Activated CD8-positive, alpha-beta memory T cell treated with anti-CD3 and anti-CD28 coated beads, Interleukin-2, amount 10 ng/mL, durations not matched to agents 7 days and 5 days (primary cell): ENCODE measurements at regions not wholly inside any gene's neighbourhood (a gene's known extent, or its start where the extent isn't known, plus 50 kb on each side); places are given as distances from the start of the nearest gene placed in this dataset.

Source experiments
- ATAC-seq: fragments of 150-1000 bp; cut with Tn5 transposase; one replicate; pipeline ENCODE4 v1.10.0; 2021; ENCODE audit warnings: moderate library complexity
- CTCF ChIA-PET: fragments of 350-600 bp; sonication (Branson Sonifier 250); formaldehyde crosslinking; loops from one replicate; lab custom pipeline; 2021; ENCODE audit warnings: antibody characterized with exemption; lab: Charles Lee
- DNase-seq: peaks from one replicate; pipeline ENCODE4 v3.0.0-alpha.2; 2020
- H3K27ac Mint-ChIP-seq: one replicate; pipeline ENCODE4 v1.8.0; 2021; ENCODE audit warnings: mild to moderate bottlenecking, mixed read lengths
- H3K27me3 Mint-ChIP-seq: one replicate; pipeline ENCODE4 v1.8.0; 2021; ENCODE audit warnings: mixed read lengths
- H3K36me3 Mint-ChIP-seq: one replicate; pipeline ENCODE4 v1.8.0; 2021; ENCODE audit warnings: mild to moderate bottlenecking, mixed read lengths
- H3K4me1 Mint-ChIP-seq: one replicate; pipeline ENCODE4 v1.8.0; 2021; ENCODE audit warnings: mixed read lengths
- H3K4me3 Mint-ChIP-seq: one replicate; pipeline ENCODE4 v1.8.0; 2021; ENCODE audit warnings: mild to moderate bottlenecking, moderate library complexity, mixed read lengths
- H3K9me3 Mint-ChIP-seq: one replicate; pipeline ENCODE4 v1.8.0; 2022; ENCODE audit warnings: low read depth, mixed read lengths

DNA sequence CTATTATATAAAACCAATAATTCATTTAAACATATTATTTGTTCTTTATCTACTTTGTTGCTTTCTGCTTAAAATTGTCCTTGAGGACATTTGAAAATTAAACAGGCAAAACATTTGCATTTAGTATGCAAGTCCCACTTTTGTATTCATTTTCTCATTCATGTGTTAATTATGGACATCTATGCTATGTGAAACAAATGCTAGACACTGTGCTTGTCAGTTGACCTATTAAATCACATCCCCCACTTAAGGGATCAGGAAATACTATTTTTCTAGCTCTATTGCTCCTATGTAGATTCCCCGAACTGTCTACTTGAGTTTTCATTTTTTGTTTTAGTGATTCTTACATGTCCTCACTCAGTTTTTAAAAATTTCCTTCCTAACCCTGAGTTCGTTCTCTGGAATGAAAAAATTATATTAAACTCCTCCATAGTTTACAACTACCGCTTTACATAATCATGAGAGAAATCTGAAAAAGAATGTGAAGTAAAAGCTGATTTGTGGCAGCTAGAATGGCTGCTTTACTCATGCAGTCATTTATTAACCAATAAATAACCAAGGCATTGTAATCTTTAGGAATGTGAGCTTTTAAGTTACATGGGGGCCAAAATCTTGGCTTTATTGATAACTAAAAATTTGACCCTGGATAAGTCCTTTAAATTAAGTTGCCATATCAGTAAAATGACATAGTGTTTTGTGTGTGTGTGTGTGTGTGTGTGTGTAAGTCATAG is 188.5 kb downstream of the LIG4 start:
- H3K36me3 Mint-ChIP-seq: no peaks in the 10 kb centered on the region
- ATAC-seq (no peak), DNase-seq (no peak)
- CTCF ChIA-PET: no interaction called here
- H3K9me3 Mint-ChIP-seq: peaks cover 2% of the 10 kb centered on the region
- no peak overlapping the region for H3K4me3 Mint-ChIP-seq
- no peak overlapping the region for H3K27ac Mint-ChIP-seq
- no peaks in the 10 kb centered on the region for H3K27me3 Mint-ChIP-seq
- no peaks in the 10 kb centered on the region for H3K4me1 Mint-ChIP-seq

GRCh38 chr13:108020027-108020426 is 195.3 kb downstream of the LIG4 start:
- DNase-seq (no peak), ATAC-seq (no peak)
- Mint-ChIP-seq H3K9me3 (peaks cover 9% of the 10 kb centered on the region), H3K27me3 (no peaks in the 10 kb centered on the region), H3K27ac (no peak overlapping the region), H3K36me3 (no peaks in the 10 kb centered on the region), H3K4me1 (no peaks in the 10 kb centered on the region), H3K4me3 (no peak overlapping the region)
- CTCF ChIA-PET: no interaction called here

GRCh38 chr13:108018371-108018870 is 196.9 kb downstream of the LIG4 start:
- H3K36me3 Mint-ChIP-seq: no peaks in the 10 kb centered on the region
- ATAC-seq (no peak), DNase-seq (no peak)
- no peaks in the 10 kb centered on the region for H3K27me3 Mint-ChIP-seq
- CTCF ChIA-PET: no interaction called here
- H3K27ac Mint-ChIP-seq: no peak overlapping the region
- H3K4me1 Mint-ChIP-seq: no peaks in the 10 kb centered on the region
- H3K4me3 Mint-ChIP-seq: no peak overlapping the region
- H3K9me3 Mint-ChIP-seq: peaks cover 9% of the 10 kb centered on the region

DNA sequence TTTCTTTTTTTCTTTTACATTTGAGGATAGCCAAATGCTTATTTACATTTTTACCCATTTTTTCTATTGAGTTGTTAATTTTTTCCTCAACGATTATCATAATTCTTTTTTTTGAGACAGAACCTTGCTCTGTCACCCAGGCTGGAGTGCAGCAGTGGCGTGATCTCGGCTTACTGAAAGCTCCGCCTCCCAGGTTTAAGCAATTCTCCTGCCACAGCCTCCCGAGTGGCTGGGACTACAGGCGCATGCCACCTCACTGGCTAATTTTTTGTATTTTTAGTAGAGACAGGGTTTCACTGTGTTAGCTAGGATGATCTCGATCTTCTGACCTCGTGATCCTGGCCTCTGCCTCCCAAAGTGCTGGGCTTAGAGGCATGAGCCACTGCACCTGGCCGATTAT is 208.7 kb downstream of the LIG4 start:
- no peak overlapping the region for H3K4me3 Mint-ChIP-seq
- H3K36me3 Mint-ChIP-seq: no peaks in the 10 kb centered on the region
- H3K27me3 Mint-ChIP-seq: no peaks in the 10 kb centered on the region
- DNase-seq (no peak), ATAC-seq (no peak)
- CTCF ChIA-PET: no interaction called here
- H3K4me1 Mint-ChIP-seq: no peaks in the 10 kb centered on the region
- H3K9me3 Mint-ChIP-seq: peaks cover 4% of the 10 kb centered on the region
- H3K27ac Mint-ChIP-seq: no peak overlapping the region

- peaks cover 4% of the 10 kb centered on the region for H3K9me3 Mint-ChIP-seq
- H3K4me1 Mint-ChIP-seq: no peaks in the 10 kb centered on the region
- ATAC-seq: no peak
- H3K4me3 Mint-ChIP-seq: no peak overlapping the region
- no peak overlapping the region for H3K27ac Mint-ChIP-seq
- no peaks in the 10 kb centered on the region for H3K36me3 Mint-ChIP-seq
- DNase-seq: no peak
- CTCF ChIA-PET: no interaction called here
- no peaks in the 10 kb centered on the region for H3K27me3 Mint-ChIP-seq
Observed at GRCh38 chr13:108005231-108005630, 210.1 kb downstream of the LIG4 start.

DNA sequence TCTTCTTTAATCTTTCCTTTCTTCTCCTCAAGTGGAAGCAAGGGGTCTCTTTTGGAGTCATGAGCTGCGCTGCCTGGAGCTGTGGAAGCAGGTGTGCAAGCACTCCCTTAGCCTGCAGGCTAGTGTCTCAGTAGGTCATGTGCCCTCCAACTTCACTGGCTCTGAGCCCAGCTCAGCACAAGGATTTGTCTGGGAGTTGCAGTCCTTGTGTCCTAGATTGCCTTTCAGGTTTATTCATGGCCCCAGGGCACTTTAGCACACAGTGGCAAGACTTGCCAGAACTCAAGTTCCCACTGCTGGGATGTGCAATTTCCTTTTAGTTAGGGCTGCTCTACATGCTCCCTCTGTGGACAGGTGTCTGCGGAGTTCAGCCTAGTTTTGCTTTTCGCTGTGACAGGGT is 211.7 kb downstream of the LIG4 start:
- H3K27me3 Mint-ChIP-seq: no peaks in the 10 kb centered on the region
- H3K27ac Mint-ChIP-seq: no peak overlapping the region
- H3K36me3 Mint-ChIP-seq: no peaks in the 10 kb centered on the region
- DNase-seq: no peak
- no peak overlapping the region for H3K4me3 Mint-ChIP-seq
- no peak for ATAC-seq
- H3K9me3 Mint-ChIP-seq: peaks cover 4% of the 10 kb centered on the region
- CTCF ChIA-PET: no interaction called here
- no peaks in the 10 kb centered on the region for H3K4me1 Mint-ChIP-seq

DNA sequence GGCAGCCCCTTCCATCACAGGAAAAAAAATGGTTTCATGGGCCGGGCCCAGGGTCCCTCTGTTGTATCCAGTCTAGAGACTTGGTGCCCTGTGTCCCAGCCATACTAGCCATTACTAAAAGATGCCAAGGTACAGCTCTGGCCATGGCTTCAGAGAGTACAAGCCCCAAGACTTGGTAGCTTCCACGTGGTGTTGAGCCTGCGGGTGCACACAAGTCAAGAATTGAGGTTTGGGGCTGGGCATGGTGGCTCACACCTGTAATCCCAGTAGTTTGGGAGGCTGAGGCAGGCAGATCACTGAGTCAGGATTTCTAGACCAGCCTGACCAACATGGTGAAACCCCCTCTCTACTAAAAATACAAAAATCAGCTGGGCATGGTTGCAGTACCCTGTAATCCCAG is 214.3 kb downstream of the LIG4 start:
- H3K36me3 Mint-ChIP-seq: no peaks in the 10 kb centered on the region
- H3K27me3 Mint-ChIP-seq: no peaks in the 10 kb centered on the region
- CTCF ChIA-PET: no interaction called here

DNA sequence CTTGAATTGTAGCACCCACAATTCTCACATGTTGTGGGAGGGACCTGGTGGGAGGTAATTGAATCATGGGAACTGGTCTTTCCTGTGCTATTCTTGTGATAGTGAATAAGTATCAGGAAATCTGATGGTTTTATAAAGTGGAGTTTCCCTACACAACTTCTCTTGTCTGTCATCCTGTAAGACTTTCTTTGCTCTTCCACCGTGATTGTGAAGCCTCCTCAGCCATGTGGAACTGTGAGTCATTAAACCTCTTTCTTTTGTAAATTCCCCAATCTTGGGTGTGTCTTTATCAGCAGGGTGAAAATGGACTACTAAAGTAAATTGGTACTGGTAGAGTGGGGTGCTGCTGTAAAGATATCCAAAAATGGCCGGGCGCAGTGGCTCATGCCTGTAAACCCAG is 215.6 kb downstream of the LIG4 start:
- DNase-seq (no peak), ATAC-seq (no peak)
- Mint-ChIP-seq H3K9me3 (peaks cover 3% of the 10 kb centered on the region), H3K36me3 (no peaks in the 10 kb centered on the region), H3K27ac (no peak overlapping the region), H3K4me1 (no peaks in the 10 kb centered on the region), H3K27me3 (no peaks in the 10 kb centered on the region), H3K4me3 (no peak overlapping the region)
- CTCF ChIA-PET: no interaction called here

More for the DNA sequence above, 214.3 kb downstream of the LIG4 start:
- no peak for DNase-seq
- no peaks in the 10 kb centered on the region for H3K4me1 Mint-ChIP-seq
- ATAC-seq: no peak
- no peak overlapping the region for H3K27ac Mint-ChIP-seq
- peaks cover 3% of the 10 kb centered on the region for H3K9me3 Mint-ChIP-seq
- no peak overlapping the region for H3K4me3 Mint-ChIP-seq

- H3K27ac Mint-ChIP-seq: no peak overlapping the region
- no peaks in the 10 kb centered on the region for H3K4me1 Mint-ChIP-seq
- CTCF ChIA-PET: no interaction called here
- H3K36me3 Mint-ChIP-seq: no peaks in the 10 kb centered on the region
- H3K27me3 Mint-ChIP-seq: no peaks in the 10 kb centered on the region
- no peak for ATAC-seq
- no peak for DNase-seq
- no peak overlapping the region for H3K4me3 Mint-ChIP-seq
- no peaks in the 10 kb centered on the region for H3K9me3 Mint-ChIP-seq
Observed at GRCh38 chr13:107994137-107994536, 221.2 kb downstream of the LIG4 start.

GRCh38 chr13:107993239-107993949 is 221.9 kb downstream of the LIG4 start:
- no peak for ATAC-seq
- no peak for DNase-seq
- Mint-ChIP-seq H3K4me3 (no peak overlapping the region), H3K36me3 (no peaks in the 10 kb centered on the region), H3K27me3 (no peaks in the 10 kb centered on the region), H3K9me3 (no peaks in the 10 kb centered on the region), H3K4me1 (no peaks in the 10 kb centered on the region), H3K27ac (no peak overlapping the region)
- CTCF ChIA-PET: no interaction called here

- Mint-ChIP-seq H3K27me3 (no peaks in the 10 kb centered on the region), H3K4me1 (no peaks in the 10 kb centered on the region), H3K27ac (no peak overlapping the region), H3K9me3 (peaks cover 2% of the 10 kb centered on the region), H3K36me3 (no peaks in the 10 kb centered on the region), H3K4me3 (no peak overlapping the region)
- no peak for ATAC-seq
- no peak for DNase-seq
- CTCF ChIA-PET: no interaction called here
Observed at GRCh38 chr13:107992542-107992941, 222.8 kb downstream of the LIG4 start.

- H3K4me1 Mint-ChIP-seq: no peaks in the 10 kb centered on the region
- CTCF ChIA-PET: no interaction called here
- no peak overlapping the region for H3K4me3 Mint-ChIP-seq
- H3K27ac Mint-ChIP-seq: no peak overlapping the region
- ATAC-seq (no peak), DNase-seq (no peak)
- no peaks in the 10 kb centered on the region for H3K27me3 Mint-ChIP-seq
- H3K9me3 Mint-ChIP-seq: no peaks in the 10 kb centered on the region
- no peaks in the 10 kb centered on the region for H3K36me3 Mint-ChIP-seq
Observed at GRCh38 chr13:107977071-107977574, 238.2 kb downstream of the LIG4 start.

DNA sequence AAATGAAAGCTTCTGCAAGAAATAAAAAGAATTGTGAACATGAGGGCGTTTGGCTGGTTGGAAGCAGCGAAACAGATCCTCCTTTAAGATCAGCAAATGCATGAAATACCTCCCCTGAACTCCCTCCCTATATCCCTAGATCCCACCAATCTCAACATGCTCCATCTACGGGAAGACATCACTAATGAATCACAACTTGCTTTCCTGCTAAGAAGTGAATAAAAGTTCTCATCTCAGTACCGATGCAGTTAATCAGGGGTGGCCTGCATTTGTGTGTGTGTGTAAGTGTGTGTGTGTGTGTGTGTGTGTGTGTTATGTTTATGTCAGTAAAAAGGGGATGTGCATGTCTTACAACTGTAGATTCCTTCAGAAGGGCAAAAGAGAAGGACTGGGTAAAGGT is 238.7 kb downstream of the LIG4 start:
- no peaks in the 10 kb centered on the region for H3K36me3 Mint-ChIP-seq
- CTCF ChIA-PET: no interaction called here
- DNase-seq: no peak
- H3K27ac Mint-ChIP-seq: no peak overlapping the region
- ATAC-seq: no peak
- H3K27me3 Mint-ChIP-seq: no peaks in the 10 kb centered on the region
- no peaks in the 10 kb centered on the region for H3K4me1 Mint-ChIP-seq
- H3K9me3 Mint-ChIP-seq: no peaks in the 10 kb centered on the region
- H3K4me3 Mint-ChIP-seq: no peak overlapping the region

GRCh38 chr13:107974409-107974808 is 240.9 kb downstream of the LIG4 start:
- Mint-ChIP-seq H3K27me3 (no peaks in the 10 kb centered on the region), H3K27ac (no peak overlapping the region), H3K4me3 (no peak overlapping the region), H3K4me1 (no peaks in the 10 kb centered on the region), H3K36me3 (no peaks in the 10 kb centered on the region), H3K9me3 (no peaks in the 10 kb centered on the region)
- ATAC-seq (no peak), DNase-seq (no peak)
- CTCF ChIA-PET: no interaction called here
